GM23338 (cell line): ENCODE measurements at regions not wholly inside any gene's neighbourhood (a gene's known extent, or its start where the extent isn't known, plus 50 kb on each side); places are given as distances from the start of the nearest gene placed in this dataset.

Experiments used
- ATAC-seq: fragments of 200-7000 bp; cut with Tn5 transposase; 3 replicates; pipeline ENCODE4 v1.9.1; 2020
- DNase-seq: peaks from one replicate; pipeline ENCODE4 v3.0.0-alpha.2; 2015; ENCODE audit warnings: low spot score
- H2AFZ ChIP-seq: fragments of 200-600 bp; sonication (generic); 2 replicates; pipeline ENCODE4 v1.8.0; 2016; ENCODE audit warnings: antibody characterized with exemption, mild to moderate bottlenecking, moderate library complexity
- H3F3A ChIP-seq: fragments of 200-600 bp; sonication (generic); replicated peaks from 2 replicates; pipeline ENCODE4 v1.8.0; 2017; ENCODE audit warnings: antibody characterized with exemption, mixed run types, low read depth
- H3K27ac ChIP-seq: fragments of 200-600 bp; sonication (generic); 2 replicates; pipeline ENCODE4 v1.6.1; 2016; ENCODE audit warnings: low read depth
- H3K27me3 ChIP-seq: fragments of 200-600 bp; sonication (generic); 2 replicates; pipeline ENCODE4 v1.8.0; 2016; ENCODE audit warnings: mild to moderate bottlenecking, mixed run types, moderate library complexity; ENCODE audit not compliant: insufficient read depth
- H3K36me3 ChIP-seq: fragments of 200-600 bp; sonication (generic); 2 replicates; pipeline ENCODE4 v1.8.0; 2016; ENCODE audit warnings: mild to moderate bottlenecking; ENCODE audit not compliant: insufficient read depth
- H3K4me1 ChIP-seq: fragments of 200-600 bp; sonication (generic); 2 replicates; pipeline ENCODE4 v1.8.0; 2016; ENCODE audit warnings: mild to moderate bottlenecking, moderate library complexity; ENCODE audit not compliant: insufficient read depth
- H3K4me2 ChIP-seq: fragments of 200-600 bp; sonication (generic); 2 replicates; pipeline ENCODE4 v1.7.1; 2017; ENCODE audit warnings: mixed run types
- H3K4me3 ChIP-seq: fragments of 200-600 bp; sonication (generic); 2 replicates; pipeline ENCODE4 v1.6.1; 2016; ENCODE audit warnings: mixed run types
- H3K79me2 ChIP-seq: fragments of 200-600 bp; sonication (generic); replicated peaks from 2 replicates; pipeline ENCODE4 v1.8.0; 2017; ENCODE audit warnings: mild to moderate bottlenecking; ENCODE audit not compliant: insufficient read depth
- H3K9me2 ChIP-seq: fragments of 200-600 bp; sonication (generic); 2 replicates; pipeline ENCODE4 v1.8.0; 2017; ENCODE audit not compliant: insufficient read depth
- H4K20me1 ChIP-seq: fragments of 200-600 bp; sonication (generic); replicated peaks from 2 replicates; pipeline ENCODE4 v1.8.0; 2017; ENCODE audit warnings: mild to moderate bottlenecking; ENCODE audit not compliant: insufficient read depth
- H3K27ac Mint-ChIP-seq: 2 replicates; pipeline ENCODE4 v1.8.0; 2020; ENCODE audit warnings: inconsistent platforms, mild to moderate bottlenecking, moderate library complexity, mixed read lengths
- H3K27me3 Mint-ChIP-seq: 3 replicates; pipeline ENCODE4 v1.8.0; 2022; ENCODE audit warnings: low read depth, mild to moderate bottlenecking, moderate library complexity, mixed read lengths, inconsistent platforms; ENCODE audit not compliant: insufficient read depth, poor library complexity
- H3K36me3 Mint-ChIP-seq: 3 replicates; pipeline ENCODE4 v1.8.0; 2021; ENCODE audit warnings: low read depth, mild to moderate bottlenecking, inconsistent platforms, moderate library complexity, mixed read lengths
- H3K4me1 Mint-ChIP-seq: 3 replicates; pipeline ENCODE4 v1.8.0; 2020; ENCODE audit warnings: mild to moderate bottlenecking, inconsistent platforms, mixed read lengths
- H3K4me3 Mint-ChIP-seq: 3 replicates; pipeline ENCODE4 v1.8.0; 2021; ENCODE audit warnings: moderate library complexity, mild to moderate bottlenecking, inconsistent platforms, mixed read lengths
- H3K9me3 Mint-ChIP-seq: 3 replicates; pipeline ENCODE4 v1.8.0; 2020; ENCODE audit warnings: moderate library complexity, mild to moderate bottlenecking, inconsistent platforms, mixed read lengths
- EZH2 ChIP-seq: fragments of 200-600 bp; sonication (generic); IDR thresholded peaks from one replicate; pipeline ENCODE4 v1.8.0; 2017; ENCODE audit warnings: antibody characterized with exemption, mild to moderate bottlenecking, low read depth; ENCODE audit not compliant: unreplicated experiment
- POLR2AphosphoS5 ChIP-seq: IDR thresholded peaks from 2 replicates; pipeline ENCODE4 v1.6.1; 2016; ENCODE audit warnings: antibody characterized with exemption, low read depth
- ZNF114 ChIP-seq: fragments of 250-450 bp; sonication (Bioruptor Pico); IDR thresholded peaks from 2 replicates; pipeline ENCODE4 v1.5.0; 2020; ENCODE audit warnings: mild to moderate bottlenecking, moderate library complexity
- ZNF331 ChIP-seq: fragments of 250-450 bp; sonication (Bioruptor Pico); IDR thresholded peaks from 2 replicates; pipeline ENCODE4 v1.5.0; 2020; ENCODE audit warnings: low read depth, mild to moderate bottlenecking, moderate library complexity
- TF ChIP-seq, protein P1 (sequence below): IDR thresholded peaks from one replicate; pipeline ENCODE4 v1.6.1; 2018; ENCODE audit warnings: antibody characterized with exemption; ENCODE audit not compliant: unreplicated experiment
- TF ChIP-seq, protein P2 (sequence below), 2 experiments: fragments of 200-600 bp in 1 of 2; sonication (generic) in 1 of 2; conservative IDR thresholded peaks; 2 replicates each; pipeline versions ENCODE4 v1.5.1 to v1.6.1; 2016 to 2017; ENCODE audit warnings: antibody characterized with exemption in 2 of 2, low read depth in 2 of 2, mild to moderate bottlenecking in 2 of 2, moderate library complexity in 1 of 2
- TF ChIP-seq, protein P3 (sequence below): fragments of 250-450 bp; sonication (Bioruptor Pico); IDR thresholded peaks from 2 replicates; pipeline ENCODE4 v1.5.0; 2020; ENCODE audit warnings: mild to moderate bottlenecking, moderate library complexity
- TF ChIP-seq, protein P4 (sequence below): IDR thresholded peaks from 2 replicates; pipeline ENCODE4 v1.6.1; 2016; ENCODE audit warnings: antibody characterized with exemption

DNA sequence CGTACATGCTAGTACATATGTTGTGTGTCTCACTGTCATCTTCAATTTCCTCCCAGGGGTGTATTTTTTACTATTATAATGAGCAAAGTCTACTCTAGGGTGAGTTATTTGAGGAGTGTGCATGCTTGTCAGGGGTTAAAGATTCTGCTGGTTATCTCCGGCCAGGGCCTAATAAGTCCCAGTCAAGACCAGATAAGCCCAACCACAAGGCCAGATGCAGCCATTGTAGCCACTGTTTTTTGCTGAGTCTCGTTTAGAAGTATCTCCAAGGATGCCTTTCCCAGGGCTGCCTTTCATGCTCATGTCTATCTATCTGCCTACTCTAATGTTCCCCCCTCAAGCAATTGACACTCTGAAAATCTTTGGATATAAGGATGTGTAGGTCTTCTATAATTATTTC is 300.5 kb downstream of the IPO8 start:
- Mint-ChIP-seq H3K4me1 (no peaks in the 10 kb centered on the region), H3K27me3 (peaks cover 4% of the 10 kb centered on the region), H3K9me3 (peaks cover 91% of the 10 kb centered on the region), H3K4me3 (no peak overlapping the region), H3K36me3 (peaks cover 61% of the 10 kb centered on the region), H3K27ac (no peak overlapping the region)
- ATAC-seq (no peak), DNase-seq (no peak)
- Histone ChIP-seq H4K20me1 (no peaks in the 10 kb centered on the region), H3K9me2 (no peaks in the 10 kb centered on the region), H2AFZ (no peak overlapping the region), H3F3A (no peaks in the 10 kb centered on the region), H3K4me2 (no peak overlapping the region), H3K36me3 (peaks cover 30% of the 10 kb centered on the region), H3K27me3 (no peaks in the 10 kb centered on the region), H3K27ac (no peak overlapping the region), H3K4me1 (no peaks in the 10 kb centered on the region), H3K4me3 (no peak overlapping the region), H3K79me2 (no peaks in the 10 kb centered on the region)
- TF ChIP-seq, protein P1, sequence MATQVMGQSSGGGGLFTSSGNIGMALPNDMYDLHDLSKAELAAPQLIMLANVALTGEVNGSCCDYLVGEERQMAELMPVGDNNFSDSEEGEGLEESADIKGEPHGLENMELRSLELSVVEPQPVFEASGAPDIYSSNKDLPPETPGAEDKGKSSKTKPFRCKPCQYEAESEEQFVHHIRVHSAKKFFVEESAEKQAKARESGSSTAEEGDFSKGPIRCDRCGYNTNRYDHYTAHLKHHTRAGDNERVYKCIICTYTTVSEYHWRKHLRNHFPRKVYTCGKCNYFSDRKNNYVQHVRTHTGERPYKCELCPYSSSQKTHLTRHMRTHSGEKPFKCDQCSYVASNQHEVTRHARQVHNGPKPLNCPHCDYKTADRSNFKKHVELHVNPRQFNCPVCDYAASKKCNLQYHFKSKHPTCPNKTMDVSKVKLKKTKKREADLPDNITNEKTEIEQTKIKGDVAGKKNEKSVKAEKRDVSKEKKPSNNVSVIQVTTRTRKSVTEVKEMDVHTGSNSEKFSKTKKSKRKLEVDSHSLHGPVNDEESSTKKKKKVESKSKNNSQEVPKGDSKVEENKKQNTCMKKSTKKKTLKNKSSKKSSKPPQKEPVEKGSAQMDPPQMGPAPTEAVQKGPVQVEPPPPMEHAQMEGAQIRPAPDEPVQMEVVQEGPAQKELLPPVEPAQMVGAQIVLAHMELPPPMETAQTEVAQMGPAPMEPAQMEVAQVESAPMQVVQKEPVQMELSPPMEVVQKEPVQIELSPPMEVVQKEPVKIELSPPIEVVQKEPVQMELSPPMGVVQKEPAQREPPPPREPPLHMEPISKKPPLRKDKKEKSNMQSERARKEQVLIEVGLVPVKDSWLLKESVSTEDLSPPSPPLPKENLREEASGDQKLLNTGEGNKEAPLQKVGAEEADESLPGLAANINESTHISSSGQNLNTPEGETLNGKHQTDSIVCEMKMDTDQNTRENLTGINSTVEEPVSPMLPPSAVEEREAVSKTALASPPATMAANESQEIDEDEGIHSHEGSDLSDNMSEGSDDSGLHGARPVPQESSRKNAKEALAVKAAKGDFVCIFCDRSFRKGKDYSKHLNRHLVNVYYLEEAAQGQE = no peak
- TF ChIP-seq, protein P2, sequence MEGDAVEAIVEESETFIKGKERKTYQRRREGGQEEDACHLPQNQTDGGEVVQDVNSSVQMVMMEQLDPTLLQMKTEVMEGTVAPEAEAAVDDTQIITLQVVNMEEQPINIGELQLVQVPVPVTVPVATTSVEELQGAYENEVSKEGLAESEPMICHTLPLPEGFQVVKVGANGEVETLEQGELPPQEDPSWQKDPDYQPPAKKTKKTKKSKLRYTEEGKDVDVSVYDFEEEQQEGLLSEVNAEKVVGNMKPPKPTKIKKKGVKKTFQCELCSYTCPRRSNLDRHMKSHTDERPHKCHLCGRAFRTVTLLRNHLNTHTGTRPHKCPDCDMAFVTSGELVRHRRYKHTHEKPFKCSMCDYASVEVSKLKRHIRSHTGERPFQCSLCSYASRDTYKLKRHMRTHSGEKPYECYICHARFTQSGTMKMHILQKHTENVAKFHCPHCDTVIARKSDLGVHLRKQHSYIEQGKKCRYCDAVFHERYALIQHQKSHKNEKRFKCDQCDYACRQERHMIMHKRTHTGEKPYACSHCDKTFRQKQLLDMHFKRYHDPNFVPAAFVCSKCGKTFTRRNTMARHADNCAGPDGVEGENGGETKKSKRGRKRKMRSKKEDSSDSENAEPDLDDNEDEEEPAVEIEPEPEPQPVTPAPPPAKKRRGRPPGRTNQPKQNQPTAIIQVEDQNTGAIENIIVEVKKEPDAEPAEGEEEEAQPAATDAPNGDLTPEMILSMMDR (conservative IDR thresholded peaks at IDR 0.05; ENCODE audit: low read depth in 2 of 2) = no peak

DNA sequence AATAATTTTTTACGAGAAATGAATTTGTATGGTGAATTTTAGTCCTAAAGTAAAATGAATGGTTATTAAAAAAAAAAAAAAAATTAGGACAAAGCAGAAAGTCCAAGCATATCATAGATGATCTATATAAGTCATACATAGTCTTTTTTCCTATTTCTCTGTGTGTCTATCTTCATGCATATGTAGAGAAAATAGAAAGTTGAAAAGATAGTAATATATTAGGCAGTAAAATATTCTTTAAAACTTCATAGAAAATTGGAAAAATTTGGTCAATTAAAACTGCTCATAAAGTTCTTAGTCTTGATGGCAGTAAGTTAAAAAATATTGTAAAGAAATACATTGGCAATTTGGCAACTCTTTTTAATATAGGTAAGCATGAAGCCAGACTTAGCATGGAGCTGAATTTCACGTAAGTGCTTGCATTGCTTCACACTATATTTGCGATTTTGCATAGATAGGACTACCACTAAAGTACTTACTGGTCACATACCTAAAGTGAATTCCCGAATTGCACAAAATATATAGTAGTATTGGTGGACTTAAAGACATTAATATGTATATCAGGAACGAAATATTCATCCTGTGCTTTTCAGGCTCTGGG is 303.8 kb downstream of the IPO8 start:
- Histone ChIP-seq H4K20me1 (no peaks in the 10 kb centered on the region), H3K27ac (no peak overlapping the region), H3K27me3 (no peaks in the 10 kb centered on the region), H3K36me3 (peaks cover 32% of the 10 kb centered on the region), H3K4me1 (no peaks in the 10 kb centered on the region), H3K79me2 (no peaks in the 10 kb centered on the region), H3K4me3 (no peak overlapping the region), H3F3A (no peaks in the 10 kb centered on the region), H3K4me2 (no peak overlapping the region), H3K9me2 (0 out of 2 replicates have a peak, but pooled peaks cover 2% of the 10 kb centered on the region), H2AFZ (no peak overlapping the region)
- ATAC-seq = no peak
- Mint-ChIP-seq H3K4me3 (no peak overlapping the region), H3K27me3 (peaks cover 2% of the 10 kb centered on the region), H3K27ac (no peak overlapping the region), H3K4me1 (no peaks in the 10 kb centered on the region), H3K9me3 (peaks cover 90% of the 10 kb centered on the region), H3K36me3 (peaks cover 64% of the 10 kb centered on the region)
- DNase-seq = peak; percentile 6
- no peak for TF ChIP-seq POLR2AphosphoS5
- TF ChIP-seq, protein P3, sequence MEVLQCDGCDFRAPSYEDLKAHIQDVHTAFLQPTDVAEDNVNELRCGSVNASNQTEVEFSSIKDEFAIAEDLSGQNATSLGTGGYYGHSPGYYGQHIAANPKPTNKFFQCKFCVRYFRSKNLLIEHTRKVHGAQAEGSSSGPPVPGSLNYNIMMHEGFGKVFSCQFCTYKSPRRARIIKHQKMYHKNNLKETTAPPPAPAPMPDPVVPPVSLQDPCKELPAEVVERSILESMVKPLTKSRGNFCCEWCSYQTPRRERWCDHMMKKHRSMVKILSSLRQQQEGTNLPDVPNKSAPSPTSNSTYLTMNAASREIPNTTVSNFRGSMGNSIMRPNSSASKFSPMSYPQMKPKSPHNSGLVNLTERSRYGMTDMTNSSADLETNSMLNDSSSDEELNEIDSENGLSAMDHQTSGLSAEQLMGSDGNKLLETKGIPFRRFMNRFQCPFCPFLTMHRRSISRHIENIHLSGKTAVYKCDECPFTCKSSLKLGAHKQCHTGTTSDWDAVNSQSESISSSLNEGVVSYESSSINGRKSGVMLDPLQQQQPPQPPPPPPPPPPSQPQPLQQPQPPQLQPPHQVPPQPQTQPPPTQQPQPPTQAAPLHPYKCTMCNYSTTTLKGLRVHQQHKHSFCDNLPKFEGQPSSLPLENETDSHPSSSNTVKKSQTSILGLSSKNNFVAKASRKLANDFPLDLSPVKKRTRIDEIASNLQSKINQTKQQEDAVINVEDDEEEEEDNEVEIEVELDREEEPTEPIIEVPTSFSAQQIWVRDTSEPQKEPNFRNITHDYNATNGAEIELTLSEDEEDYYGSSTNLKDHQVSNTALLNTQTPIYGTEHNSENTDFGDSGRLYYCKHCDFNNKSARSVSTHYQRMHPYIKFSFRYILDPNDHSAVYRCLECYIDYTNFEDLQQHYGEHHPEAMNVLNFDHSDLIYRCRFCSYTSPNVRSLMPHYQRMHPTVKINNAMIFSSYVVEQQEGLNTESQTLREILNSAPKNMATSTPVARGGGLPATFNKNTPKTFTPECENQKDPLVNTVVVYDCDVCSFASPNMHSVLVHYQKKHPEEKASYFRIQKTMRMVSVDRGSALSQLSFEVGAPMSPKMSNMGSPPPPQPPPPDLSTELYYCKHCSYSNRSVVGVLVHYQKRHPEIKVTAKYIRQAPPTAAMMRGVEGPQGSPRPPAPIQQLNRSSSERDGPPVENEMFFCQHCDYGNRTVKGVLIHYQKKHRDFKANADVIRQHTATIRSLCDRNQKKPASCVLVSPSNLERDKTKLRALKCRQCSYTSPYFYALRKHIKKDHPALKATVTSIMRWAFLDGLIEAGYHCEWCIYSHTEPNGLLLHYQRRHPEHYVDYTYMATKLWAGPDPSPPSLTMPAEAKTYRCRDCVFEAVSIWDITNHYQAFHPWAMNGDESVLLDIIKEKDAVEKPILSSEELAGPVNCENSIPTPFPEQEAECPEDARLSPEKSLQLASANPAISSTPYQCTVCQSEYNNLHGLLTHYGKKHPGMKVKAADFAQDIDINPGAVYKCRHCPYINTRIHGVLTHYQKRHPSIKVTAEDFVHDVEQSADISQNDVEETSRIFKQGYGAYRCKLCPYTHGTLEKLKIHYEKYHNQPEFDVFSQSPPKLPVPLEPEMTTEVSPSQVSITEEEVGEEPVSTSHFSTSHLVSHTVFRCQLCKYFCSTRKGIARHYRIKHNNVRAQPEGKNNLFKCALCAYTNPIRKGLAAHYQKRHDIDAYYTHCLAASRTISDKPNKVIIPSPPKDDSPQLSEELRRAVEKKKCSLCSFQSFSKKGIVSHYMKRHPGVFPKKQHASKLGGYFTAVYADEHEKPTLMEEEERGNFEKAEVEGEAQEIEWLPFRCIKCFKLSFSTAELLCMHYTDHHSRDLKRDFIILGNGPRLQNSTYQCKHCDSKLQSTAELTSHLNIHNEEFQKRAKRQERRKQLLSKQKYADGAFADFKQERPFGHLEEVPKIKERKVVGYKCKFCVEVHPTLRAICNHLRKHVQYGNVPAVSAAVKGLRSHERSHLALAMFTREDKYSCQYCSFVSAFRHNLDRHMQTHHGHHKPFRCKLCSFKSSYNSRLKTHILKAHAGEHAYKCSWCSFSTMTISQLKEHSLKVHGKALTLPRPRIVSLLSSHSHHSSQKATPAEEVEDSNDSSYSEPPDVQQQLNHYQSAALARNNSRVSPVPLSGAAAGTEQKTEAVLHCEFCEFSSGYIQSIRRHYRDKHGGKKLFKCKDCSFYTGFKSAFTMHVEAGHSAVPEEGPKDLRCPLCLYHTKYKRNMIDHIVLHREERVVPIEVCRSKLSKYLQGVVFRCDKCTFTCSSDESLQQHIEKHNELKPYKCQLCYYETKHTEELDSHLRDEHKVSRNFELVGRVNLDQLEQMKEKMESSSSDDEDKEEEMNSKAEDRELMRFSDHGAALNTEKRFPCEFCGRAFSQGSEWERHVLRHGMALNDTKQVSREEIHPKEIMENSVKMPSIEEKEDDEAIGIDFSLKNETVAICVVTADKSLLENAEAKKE (CRISPR knock-in tag) = no peak
- TF ChIP-seq ZNF331 (CRISPR knock-in tag) = no peak
- no peak for TF ChIP-seq ZNF114 (CRISPR knock-in tag)
- no peak for TF ChIP-seq EZH2
- TF ChIP-seq, protein P4, sequence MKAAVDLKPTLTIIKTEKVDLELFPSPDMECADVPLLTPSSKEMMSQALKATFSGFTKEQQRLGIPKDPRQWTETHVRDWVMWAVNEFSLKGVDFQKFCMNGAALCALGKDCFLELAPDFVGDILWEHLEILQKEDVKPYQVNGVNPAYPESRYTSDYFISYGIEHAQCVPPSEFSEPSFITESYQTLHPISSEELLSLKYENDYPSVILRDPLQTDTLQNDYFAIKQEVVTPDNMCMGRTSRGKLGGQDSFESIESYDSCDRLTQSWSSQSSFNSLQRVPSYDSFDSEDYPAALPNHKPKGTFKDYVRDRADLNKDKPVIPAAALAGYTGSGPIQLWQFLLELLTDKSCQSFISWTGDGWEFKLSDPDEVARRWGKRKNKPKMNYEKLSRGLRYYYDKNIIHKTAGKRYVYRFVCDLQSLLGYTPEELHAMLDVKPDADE = no peak
